Psoas muscle (tissue), 7 donors: ENCODE measurements at regions not wholly inside any gene's neighbourhood (a gene's known extent, or its start where the extent isn't known, plus 50 kb on each side); places are given as distances from the start of the nearest gene placed in this dataset.

Experiments used
- ATAC-seq, 4 donors: fragments of 200-7000 bp; cut with Tn5 transposase; one replicate each; pipeline ENCODE4 v1.9.1; 2020; ENCODE audit warnings: moderate library complexity in 3 of 4, mild to moderate bottlenecking in 2 of 4
- DNase-seq, 2 donors: peaks; one replicate each; pipeline ENCODE4 v3.0.0-alpha.2; 2020
- H3K27ac ChIP-seq: fragments of 200-600 bp; one replicate; pipeline ENCODE4 v1.8.0; 2022
- H3K27me3 ChIP-seq, 3 donors: fragments of 200-600 bp in 1 of 3; one replicate each; pipeline versions ENCODE4 v1.6.1 to v1.8.0; 2013 to 2022; ENCODE audit warnings: low read length in 2 of 3, mild to moderate bottlenecking in 2 of 3, moderate library complexity in 1 of 3; ENCODE audit not compliant: insufficient read depth in 3 of 3
- H3K36me3 ChIP-seq, 2 donors: fragments of 200-600 bp in 1 of 2; one replicate each; pipeline versions ENCODE4 v1.6.1 to v1.8.0; 2013 to 2022; ENCODE audit warnings: low read depth in 1 of 2, mild to moderate bottlenecking in 1 of 2, moderate library complexity in 1 of 2; ENCODE audit not compliant: insufficient read depth in 1 of 2
- H3K4me1 ChIP-seq: fragments of 200-600 bp; one replicate; pipeline ENCODE4 v1.8.0; 2022
- H3K4me3 ChIP-seq: fragments of 200-600 bp; one replicate; pipeline ENCODE4 v1.8.0; 2022; ENCODE audit warnings: mild to moderate bottlenecking
- H3K9me3 ChIP-seq: fragments of 200-600 bp; one replicate; pipeline ENCODE4 v1.8.0; 2022
- WGBS, 3 donors: extraction: QIAGEN DNeasy Blood & Tissue Kit; methylation state at CpG; one replicate each; pipeline versions ENCODE4 v1.1.6 to v1.1.7; 2013; 5-methylcytosine and 5-hydroxymethylcytosine counted together
- intact Hi-C, 2 donors: fragments of 100-400 bp; cut with DNase I; formaldehyde crosslinking; loops; one replicate each; pipeline versions ENCODE4 v1.11.0 to v1.14.2; 2022
- TF ChIP-seq, protein P1 (sequence below): fragments of 200-600 bp; IDR thresholded peaks from one replicate; pipeline ENCODE4 v1.8.0; 2022; ENCODE audit warnings: antibody characterized with exemption
- donor health status: healthy with polysubstance abuse.
- donor health status: DM: no; HTN: no; CAD: no; lungs with moderate emphysema.
- donor health status: Bipolar disorder and iron deficiency.
- donor health status: healthy.
- donor health status: DM: yes; HTN: yes; CAD: no.
- donor health status: DM: no; HTN: no; CAD: no.
- donor health status: DM: yes; HTN: yes; CAD: no.

GRCh38 chr10:120161111-120161510 is 268.6 kb downstream of the SEC23IP start:
- TF ChIP-seq, protein P1, sequence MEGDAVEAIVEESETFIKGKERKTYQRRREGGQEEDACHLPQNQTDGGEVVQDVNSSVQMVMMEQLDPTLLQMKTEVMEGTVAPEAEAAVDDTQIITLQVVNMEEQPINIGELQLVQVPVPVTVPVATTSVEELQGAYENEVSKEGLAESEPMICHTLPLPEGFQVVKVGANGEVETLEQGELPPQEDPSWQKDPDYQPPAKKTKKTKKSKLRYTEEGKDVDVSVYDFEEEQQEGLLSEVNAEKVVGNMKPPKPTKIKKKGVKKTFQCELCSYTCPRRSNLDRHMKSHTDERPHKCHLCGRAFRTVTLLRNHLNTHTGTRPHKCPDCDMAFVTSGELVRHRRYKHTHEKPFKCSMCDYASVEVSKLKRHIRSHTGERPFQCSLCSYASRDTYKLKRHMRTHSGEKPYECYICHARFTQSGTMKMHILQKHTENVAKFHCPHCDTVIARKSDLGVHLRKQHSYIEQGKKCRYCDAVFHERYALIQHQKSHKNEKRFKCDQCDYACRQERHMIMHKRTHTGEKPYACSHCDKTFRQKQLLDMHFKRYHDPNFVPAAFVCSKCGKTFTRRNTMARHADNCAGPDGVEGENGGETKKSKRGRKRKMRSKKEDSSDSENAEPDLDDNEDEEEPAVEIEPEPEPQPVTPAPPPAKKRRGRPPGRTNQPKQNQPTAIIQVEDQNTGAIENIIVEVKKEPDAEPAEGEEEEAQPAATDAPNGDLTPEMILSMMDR, result no peak
- Histone ChIP-seq H3K36me3 (no peaks in the 10 kb centered on the region), H3K27me3 (no peaks in the 10 kb centered on the region), H3K4me1 (no peaks in the 10 kb centered on the region), H3K4me3 (no peak overlapping the region), H3K9me3 (no peaks in the 10 kb centered on the region), H3K27ac (no peak overlapping the region)
- 0 to 18% (median 15%) methylated on average over 1 of the region's 1 CpG for WGBS, 3 donors
- no peak for ATAC-seq
- intact Hi-C loops, result no loop called here
- DNase-seq, result no peak

DNA sequence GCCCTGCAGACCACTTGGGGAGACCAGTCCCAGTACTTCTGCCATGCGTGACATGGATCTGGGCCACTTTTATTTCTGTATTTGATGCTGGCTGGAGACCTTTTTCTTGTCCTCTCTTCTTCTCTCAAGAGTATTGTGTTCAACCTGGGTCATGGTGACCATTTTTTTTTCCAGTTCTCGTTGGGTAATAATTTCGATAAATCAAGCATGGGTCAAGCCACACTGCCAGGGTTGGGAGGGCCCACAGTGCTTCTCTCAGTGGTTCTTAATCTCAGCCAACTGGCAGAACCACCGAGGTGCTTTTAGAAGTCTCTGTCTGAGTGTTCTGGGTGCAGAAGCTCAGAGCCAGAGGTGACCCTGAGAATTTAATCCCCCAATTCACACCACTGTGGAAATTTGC is 269.9 kb downstream of the SEC23IP start:
- Histone ChIP-seq H3K27ac (no peak overlapping the region), H3K9me3 (no peaks in the 10 kb centered on the region), H3K27me3 (no peaks in the 10 kb centered on the region), H3K36me3 (no peaks in the 10 kb centered on the region), H3K4me1 (no peaks in the 10 kb centered on the region), H3K4me3 (no peak overlapping the region)
- TF ChIP-seq, protein P1, result no peak
- 55 to 70% (median 65%) methylated on average over 4 of the region's 4 CpGs for WGBS, 3 donors
- intact Hi-C loops, result no loop called here
- no peak for ATAC-seq
- no peak for DNase-seq

DNA sequence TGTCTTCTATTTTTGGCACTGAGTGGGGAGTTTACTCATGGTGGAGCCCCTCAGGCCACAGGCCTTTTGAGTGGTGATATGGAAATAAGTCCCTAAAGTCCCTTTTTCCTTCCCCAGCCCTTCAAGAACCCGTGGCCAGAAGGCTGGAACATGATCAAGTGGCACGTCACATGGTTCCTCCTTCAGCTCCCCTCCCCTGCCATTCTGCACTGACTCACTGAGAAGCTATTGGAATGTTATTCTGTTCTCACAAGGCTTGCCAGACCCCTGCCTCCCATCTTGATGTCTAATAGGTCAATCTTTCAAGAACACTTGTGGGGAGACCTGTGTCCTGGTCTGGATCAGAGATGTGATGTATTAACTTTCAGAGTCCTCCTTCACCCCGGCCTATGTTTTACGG is 279.8 kb downstream of the SEC23IP start:
- DNase-seq (no peak), ATAC-seq (no peak)
- WGBS, 3 donors, result 58 to 61% (median 60%) methylated on average over 4 of the region's 4 CpGs
- no peaks in the 10 kb centered on the region for H3K27me3 ChIP-seq
- no peak overlapping the region for H3K4me3 ChIP-seq
- intact Hi-C loops, result no loop called here
- no peaks in the 10 kb centered on the region for H3K9me3 ChIP-seq
- no peaks in the 10 kb centered on the region for H3K36me3 ChIP-seq
- H3K4me1 ChIP-seq, result no peaks in the 10 kb centered on the region
- H3K27ac ChIP-seq, result no peak overlapping the region
- TF ChIP-seq, protein P1, result no peak

DNA sequence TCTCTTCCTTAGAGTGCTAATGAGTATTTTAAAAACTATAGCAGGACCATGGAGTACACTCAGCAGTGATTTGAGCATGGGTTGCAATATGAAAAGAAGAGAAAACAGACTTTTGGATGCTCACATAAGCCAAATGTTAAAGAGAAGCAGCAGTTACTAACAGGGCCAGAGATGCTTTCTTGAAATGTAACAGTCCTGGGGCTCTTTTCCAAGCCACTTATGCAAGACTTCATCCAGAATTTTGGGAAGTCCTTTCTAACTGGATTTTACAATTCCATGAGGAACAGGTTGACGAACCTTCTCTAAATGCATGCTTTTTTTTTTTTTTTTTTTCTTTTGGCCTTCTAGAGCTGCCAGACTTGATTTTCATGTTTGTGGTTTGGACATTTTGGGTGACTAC is 282.0 kb downstream of the SEC23IP start:
- intact Hi-C loops, result no loop called here
- WGBS, 3 donors, result 42 to 50% (median 48%) methylated on average over 1 of the region's 1 CpG
- TF ChIP-seq, protein P1, result no peak

GRCh38 chr10:120177330-120177729 is 279.7 kb upstream of the PLPP4 start:
- no peak overlapping the region for H3K4me3 ChIP-seq
- 61 to 75% (median 64%) methylated on average over 10 of the region's 10 CpGs for WGBS, 3 donors
- H3K27me3 ChIP-seq, result no peaks in the 10 kb centered on the region

More for the DNA sequence above, 282.0 kb downstream of the SEC23IP start:
- no peaks in the 10 kb centered on the region for H3K27me3 ChIP-seq
- no peaks in the 10 kb centered on the region for H3K9me3 ChIP-seq
- no peak for DNase-seq
- no peak overlapping the region for H3K4me3 ChIP-seq
- ATAC-seq, result no peak
- no peaks in the 10 kb centered on the region for H3K36me3 ChIP-seq
- H3K27ac ChIP-seq, result no peak overlapping the region
- no peaks in the 10 kb centered on the region for H3K4me1 ChIP-seq

More at GRCh38 chr10:120177330-120177729, 279.7 kb upstream of the PLPP4 start:
- ATAC-seq, result no peak
- Histone ChIP-seq H3K9me3 (no peaks in the 10 kb centered on the region), H3K4me1 (no peaks in the 10 kb centered on the region), H3K36me3 (no peaks in the 10 kb centered on the region), H3K27ac (no peak overlapping the region)
- TF ChIP-seq, protein P1, result no peak
- no peak for DNase-seq
- intact Hi-C loops, result no loop called here
